ENCODE measurements at regions not wholly inside any gene's neighbourhood (a gene's known extent, or its start where the extent isn't known, plus 50 kb on each side); places are given as distances from the start of the nearest gene placed in this dataset.

GRCh38 chr4:77538574-77539157 is 67.0 kb upstream of the CXCL13 start:
- DNase-seq: peak; percentile 78
